Breast epithelium (tissue), 4 donors: ENCODE measurements at regions not wholly inside any gene's neighbourhood (a gene's known extent, or its start where the extent isn't known, plus 50 kb on each side); places are given as distances from the start of the nearest gene placed in this dataset.

Source experiments
- DNase-seq, 2 donors: peaks; one replicate each; pipeline ENCODE4 v3.0.0-alpha.2; 2019; ENCODE audit warnings: low spot score in 2 of 2
- H3K27ac ChIP-seq, 2 donors: fragments of 200-600 bp; sonication (generic) in 1 of 2; one replicate each; pipeline ENCODE4 v1.5.1; 2016 to 2019; ENCODE audit warnings: mild to moderate bottlenecking in 1 of 2
- H3K27me3 ChIP-seq, 2 donors: fragments of 200-600 bp; sonication (generic) in 1 of 2; one replicate each; pipeline versions ENCODE4 v1.5.1 to v1.6.0; 2017 to 2019; ENCODE audit warnings: control low read depth in 1 of 2, mild to moderate bottlenecking in 1 of 2
- H3K36me3 ChIP-seq: fragments of 200-600 bp; one replicate; pipeline ENCODE4 v1.5.1; 2019
- H3K4me1 ChIP-seq, 2 donors: fragments of 200-600 bp; sonication (generic); one replicate each; pipeline ENCODE4 v1.5.1; 2016 to 2019; ENCODE audit warnings: control low read depth in 1 of 2
- H3K4me3 ChIP-seq, 3 donors: fragments of 200-600 bp; sonication (generic); 1 replicate in 2 of 3; 2 replicates in 1 of 3; pipeline ENCODE4 v1.5.1; 2016 to 2019; ENCODE audit warnings: mild to moderate bottlenecking in 3 of 3, moderate library complexity in 2 of 3
- H3K9me3 ChIP-seq, 2 donors: fragments of 200-600 bp; sonication (generic) in 1 of 2; one replicate each; pipeline ENCODE4 v1.5.1; 2016 to 2019; ENCODE audit warnings: control low read depth in 1 of 2
- POLR2A ChIP-seq: fragments of 450-650 bp; IDR thresholded peaks from one replicate; pipeline ENCODE4 v1.6.1; 2016; ENCODE audit warnings: antibody characterized with exemption, mild to moderate bottlenecking, moderate library complexity
- POLR2AphosphoS5 ChIP-seq, 3 donors: sonication (generic); formaldehyde crosslinking; IDR thresholded peaks; one replicate each; pipeline ENCODE4 v1.6.1; 2017; ENCODE audit warnings: antibody characterized with exemption in 3 of 3
- intact Hi-C: fragments of 100-400 bp; cut with DNase I; formaldehyde crosslinking; loops from one replicate; pipeline ENCODE4 v1.15.1; 2023; ENCODE audit warnings: low total_unique reads
- TF ChIP-seq, protein P1 (sequence below), 3 donors: fragments of 450-650 bp; IDR thresholded peaks; one replicate each; pipeline ENCODE4 v1.5.1; 2016 to 2017; ENCODE audit warnings: antibody characterized with exemption in 3 of 3, mild to moderate bottlenecking in 3 of 3, moderate library complexity in 3 of 3

DNA sequence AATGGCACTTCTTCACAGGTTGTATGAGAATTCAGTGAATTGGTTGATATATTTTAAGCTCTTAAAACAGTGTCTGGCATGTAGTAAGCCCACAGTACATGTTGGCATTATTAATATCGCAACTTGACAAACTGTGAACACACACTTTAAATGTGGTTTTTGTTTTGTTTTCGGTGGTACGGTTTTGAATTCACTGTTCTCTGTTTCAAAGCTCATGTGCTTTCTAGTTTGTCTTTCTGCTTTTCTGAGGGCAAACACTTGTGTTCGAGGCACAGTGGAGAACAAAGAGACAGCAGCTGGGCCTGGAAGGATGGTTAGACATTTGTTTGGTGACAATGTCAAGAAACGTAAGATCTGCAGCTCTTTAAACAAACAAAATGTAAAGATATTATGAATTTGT, 276.5 kb upstream of the MC4R start:
- no peak overlapping the region for H3K4me3 ChIP-seq
- H3K4me1 ChIP-seq = no peaks in the 10 kb centered on the region
- no peak for DNase-seq
- no peaks in the 10 kb centered on the region for H3K9me3 ChIP-seq
- no peak for TF ChIP-seq POLR2A
- no peak for TF ChIP-seq POLR2AphosphoS5 (IDR thresholded peaks at IDR 0.05)
- TF ChIP-seq, protein P1, sequence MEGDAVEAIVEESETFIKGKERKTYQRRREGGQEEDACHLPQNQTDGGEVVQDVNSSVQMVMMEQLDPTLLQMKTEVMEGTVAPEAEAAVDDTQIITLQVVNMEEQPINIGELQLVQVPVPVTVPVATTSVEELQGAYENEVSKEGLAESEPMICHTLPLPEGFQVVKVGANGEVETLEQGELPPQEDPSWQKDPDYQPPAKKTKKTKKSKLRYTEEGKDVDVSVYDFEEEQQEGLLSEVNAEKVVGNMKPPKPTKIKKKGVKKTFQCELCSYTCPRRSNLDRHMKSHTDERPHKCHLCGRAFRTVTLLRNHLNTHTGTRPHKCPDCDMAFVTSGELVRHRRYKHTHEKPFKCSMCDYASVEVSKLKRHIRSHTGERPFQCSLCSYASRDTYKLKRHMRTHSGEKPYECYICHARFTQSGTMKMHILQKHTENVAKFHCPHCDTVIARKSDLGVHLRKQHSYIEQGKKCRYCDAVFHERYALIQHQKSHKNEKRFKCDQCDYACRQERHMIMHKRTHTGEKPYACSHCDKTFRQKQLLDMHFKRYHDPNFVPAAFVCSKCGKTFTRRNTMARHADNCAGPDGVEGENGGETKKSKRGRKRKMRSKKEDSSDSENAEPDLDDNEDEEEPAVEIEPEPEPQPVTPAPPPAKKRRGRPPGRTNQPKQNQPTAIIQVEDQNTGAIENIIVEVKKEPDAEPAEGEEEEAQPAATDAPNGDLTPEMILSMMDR (IDR thresholded peaks at IDR 0.05) = no peak
- intact Hi-C loops = no loop called here
- no peaks in the 10 kb centered on the region for H3K27me3 ChIP-seq
- H3K27ac ChIP-seq = no peak overlapping the region
- H3K36me3 ChIP-seq = no peaks in the 10 kb centered on the region

GRCh38 chr18:60649842-60650536, 277.4 kb upstream of the MC4R start:
- no peak for TF ChIP-seq POLR2AphosphoS5 (IDR thresholded peaks at IDR 0.05)
- TF ChIP-seq, protein P1 (IDR thresholded peaks at IDR 0.05) = no peak
- TF ChIP-seq POLR2A = no peak
- H3K27ac ChIP-seq = no peak overlapping the region

GRCh38 chr18:60654298-60654697, 281.7 kb upstream of the MC4R start:
- DNase-seq = no peak
- Histone ChIP-seq H3K36me3 (no peaks in the 10 kb centered on the region), H3K9me3 (no peaks in the 10 kb centered on the region), H3K27me3 (no peaks in the 10 kb centered on the region), H3K4me1 (no peaks in the 10 kb centered on the region), H3K27ac (no peak overlapping the region), H3K4me3 (no peak overlapping the region)
- intact Hi-C loops = no loop called here
- TF ChIP-seq, protein P1 (IDR thresholded peaks at IDR 0.05) = no peak
- TF ChIP-seq POLR2AphosphoS5 (IDR thresholded peaks at IDR 0.05) (no peak), POLR2A (no peak)

More at GRCh38 chr18:60649842-60650536, 277.4 kb upstream of the MC4R start:
- Histone ChIP-seq H3K27me3 (no peaks in the 10 kb centered on the region), H3K4me1 (no peaks in the 10 kb centered on the region), H3K4me3 (no peak overlapping the region), H3K36me3 (no peaks in the 10 kb centered on the region), H3K9me3 (no peaks in the 10 kb centered on the region)
- no peak for DNase-seq
- intact Hi-C loops = no loop called here

- intact Hi-C loops = no loop called here
- Histone ChIP-seq H3K9me3 (no peaks in the 10 kb centered on the region), H3K4me3 (no peak overlapping the region), H3K4me1 (no peaks in the 10 kb centered on the region), H3K27me3 (no peaks in the 10 kb centered on the region), H3K27ac (no peak overlapping the region), H3K36me3 (no peaks in the 10 kb centered on the region)
- TF ChIP-seq POLR2AphosphoS5 (IDR thresholded peaks at IDR 0.05) (no peak), POLR2A (no peak)
- TF ChIP-seq, protein P1 (IDR thresholded peaks at IDR 0.05) = no peak
- DNase-seq = no peak
These were observed 284.0 kb upstream of the MC4R start for GRCh38 chr18:60656553-60656952.

DNA sequence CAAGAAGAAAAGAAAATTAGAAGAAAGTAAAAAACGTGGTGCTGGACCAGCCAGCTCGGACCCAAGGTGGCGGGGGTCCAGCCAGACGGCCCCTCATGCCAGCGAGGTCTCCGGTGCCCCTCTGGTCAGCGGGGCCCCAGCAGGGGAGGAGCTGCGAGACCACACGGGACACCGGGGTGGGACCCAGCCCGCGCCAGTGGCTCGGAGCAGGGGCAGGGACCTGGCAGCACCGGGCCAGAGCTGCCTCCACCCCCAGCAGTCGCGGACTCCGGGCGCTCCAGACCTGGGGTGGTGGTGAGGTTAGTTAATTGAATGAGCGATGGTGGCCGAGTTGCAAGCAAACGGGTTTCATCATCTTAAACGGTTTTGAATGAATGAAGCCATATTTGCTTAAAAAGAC, 289.9 kb upstream of the MC4R start:
- Histone ChIP-seq H3K36me3 (no peaks in the 10 kb centered on the region), H3K27me3 (no peaks in the 10 kb centered on the region), H3K9me3 (no peaks in the 10 kb centered on the region), H3K4me3 (no peak overlapping the region), H3K4me1 (no peaks in the 10 kb centered on the region), H3K27ac (no peak overlapping the region)
- intact Hi-C loops = no loop called here
- TF ChIP-seq POLR2A (no peak), POLR2AphosphoS5 (IDR thresholded peaks at IDR 0.05) (no peak)
- TF ChIP-seq, protein P1 (IDR thresholded peaks at IDR 0.05) = no peak
- DNase-seq = no peak
